Right ventricle myocardium inferior (tissue), 1 donor: ENCODE measurements at regions not wholly inside any gene's neighbourhood (a gene's known extent, or its start where the extent isn't known, plus 50 kb on each side); places are given as distances from the start of the nearest gene placed in this dataset.

Experiments
- ATAC-seq: fragments of 200-7000 bp; cut with Tn5 transposase; one replicate; pipeline ENCODE4 v1.9.1; 2020; ENCODE audit warnings: mild to moderate bottlenecking, moderate library complexity
- DNase-seq: peaks from one replicate; pipeline ENCODE4 v3.0.0; 2021; ENCODE audit errors: missing footprints
- intact Hi-C: fragments of 100-400 bp; cut with DNase I; formaldehyde crosslinking; loops from one replicate; pipeline ENCODE4 v1.11.0; 2022
- donor health status: DM: no; HTN: yes; CAD: no; lungs with severe emphysema.

DNA sequence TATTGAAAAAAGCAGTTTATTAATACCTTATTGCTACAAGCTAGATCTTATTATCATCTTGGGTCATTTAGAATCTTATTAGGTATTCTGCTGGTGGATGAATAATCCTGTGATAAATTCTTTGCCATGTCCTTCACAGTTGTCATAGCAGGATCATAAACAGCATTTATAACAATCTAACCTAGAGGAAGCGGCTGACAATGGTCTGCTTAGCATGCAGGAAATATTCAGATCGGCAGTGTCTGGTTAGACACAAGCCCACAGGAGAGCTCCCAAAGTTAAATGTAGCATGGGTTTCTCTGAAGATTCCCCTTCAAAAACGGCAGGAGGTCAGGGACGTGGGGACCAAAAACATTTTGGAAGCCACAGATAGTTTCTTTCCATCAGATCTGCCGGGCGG, 179.3 kb downstream of the FOXB1 start:
- DNase-seq, result no peak
- intact Hi-C loops, result no loop called here
- no peak for ATAC-seq

GRCh38 chr15:60184579-60184978, 180.5 kb downstream of the FOXB1 start:
- ATAC-seq, result no peak
- no peak for DNase-seq

GRCh38 chr15:60191016-60191415, 186.9 kb downstream of the FOXB1 start:
- intact Hi-C loops, result no loop called here

More at GRCh38 chr15:60184579-60184978, 180.5 kb downstream of the FOXB1 start:
- intact Hi-C loops, result no loop called here

DNA sequence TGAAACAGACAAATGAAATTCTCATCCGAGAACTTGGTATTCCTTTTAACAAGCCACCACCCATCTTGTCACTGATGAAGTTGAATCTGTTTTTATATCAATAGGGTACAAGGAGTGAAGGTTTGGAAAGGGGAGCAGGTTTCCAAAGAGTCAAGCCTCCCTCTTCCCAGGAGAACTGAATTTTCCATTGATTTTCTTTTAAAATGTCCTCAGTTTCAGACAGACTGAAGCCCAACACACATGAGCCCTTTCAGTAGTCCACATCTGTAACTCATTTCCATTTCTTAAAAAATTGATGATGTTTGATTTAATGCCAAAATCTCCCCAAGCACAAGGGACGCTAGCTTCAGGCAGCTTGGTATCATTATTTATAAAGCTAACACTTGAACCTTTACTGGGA, 187.7 kb downstream of the FOXB1 start:
- ATAC-seq (no peak), DNase-seq (no peak)
- intact Hi-C loops, result no loop called here

More at GRCh38 chr15:60191016-60191415, 186.9 kb downstream of the FOXB1 start:
- DNase-seq (no peak), ATAC-seq (no peak)

DNA sequence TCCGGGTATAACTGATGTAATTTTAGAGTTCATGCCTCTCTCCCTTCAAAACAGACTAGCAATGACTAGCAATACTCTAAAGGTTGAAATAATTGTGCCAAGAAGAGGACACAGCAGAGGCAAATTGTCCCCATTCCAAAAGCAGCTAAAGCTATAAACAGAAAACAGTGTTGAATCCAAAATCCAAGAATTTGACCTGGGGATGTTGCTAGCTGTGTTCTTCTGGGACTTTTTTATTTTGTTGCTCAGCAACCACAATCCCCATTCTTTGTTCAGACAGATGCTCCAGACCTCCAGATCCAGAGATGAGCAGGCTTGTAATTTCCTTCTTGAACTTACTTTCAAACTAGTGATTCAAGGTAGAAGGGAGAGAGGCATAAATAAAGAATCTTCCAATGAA, 191.5 kb downstream of the FOXB1 start:
- DNase-seq, result no peak
- ATAC-seq, result no peak
- intact Hi-C loops, result no loop called here

- ATAC-seq, result no peak
- intact Hi-C loops, result no loop called here
These were observed 193.5 kb downstream of the ANXA2 start for GRCh38 chr15:60204131-60204885.

GRCh38 chr15:60208709-60209108, 189.1 kb downstream of the ANXA2 start:
- DNase-seq (no peak), ATAC-seq (peak; percentile 74)
- intact Hi-C loops, result no loop called here

More at GRCh38 chr15:60204131-60204885, 193.5 kb downstream of the ANXA2 start:
- no peak for DNase-seq

DNA sequence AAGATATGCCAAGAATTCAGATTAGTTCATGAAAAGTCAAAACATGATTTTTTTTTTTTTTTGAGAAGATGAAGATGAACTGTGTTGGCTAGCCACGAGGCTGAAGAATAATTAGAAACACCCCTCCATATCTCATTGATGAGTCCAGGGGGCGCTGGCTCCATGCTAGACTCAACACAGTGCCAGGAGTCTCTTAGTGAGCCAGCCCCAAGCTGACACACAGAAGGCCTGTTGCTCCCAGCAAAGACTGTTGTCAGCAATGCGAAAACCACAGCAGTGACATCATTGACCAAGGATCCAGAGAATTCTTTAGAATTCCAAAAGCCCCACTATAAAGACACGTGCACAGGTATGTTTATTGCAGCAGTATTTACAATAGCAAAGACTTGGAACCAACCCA, 185.2 kb downstream of the ANXA2 start:
- ATAC-seq, result no peak
- no peak for DNase-seq
- intact Hi-C loops, result no loop called here

GRCh38 chr15:60213377-60214000, 184.3 kb downstream of the ANXA2 start:
- intact Hi-C loops, result no loop called here
- DNase-seq, result no peak
- no peak for ATAC-seq

- no peak for ATAC-seq
- intact Hi-C loops, result no loop called here
- no peak for DNase-seq
These were observed 183.6 kb downstream of the ANXA2 start for GRCh38 chr15:60214201-60214600.

DNA sequence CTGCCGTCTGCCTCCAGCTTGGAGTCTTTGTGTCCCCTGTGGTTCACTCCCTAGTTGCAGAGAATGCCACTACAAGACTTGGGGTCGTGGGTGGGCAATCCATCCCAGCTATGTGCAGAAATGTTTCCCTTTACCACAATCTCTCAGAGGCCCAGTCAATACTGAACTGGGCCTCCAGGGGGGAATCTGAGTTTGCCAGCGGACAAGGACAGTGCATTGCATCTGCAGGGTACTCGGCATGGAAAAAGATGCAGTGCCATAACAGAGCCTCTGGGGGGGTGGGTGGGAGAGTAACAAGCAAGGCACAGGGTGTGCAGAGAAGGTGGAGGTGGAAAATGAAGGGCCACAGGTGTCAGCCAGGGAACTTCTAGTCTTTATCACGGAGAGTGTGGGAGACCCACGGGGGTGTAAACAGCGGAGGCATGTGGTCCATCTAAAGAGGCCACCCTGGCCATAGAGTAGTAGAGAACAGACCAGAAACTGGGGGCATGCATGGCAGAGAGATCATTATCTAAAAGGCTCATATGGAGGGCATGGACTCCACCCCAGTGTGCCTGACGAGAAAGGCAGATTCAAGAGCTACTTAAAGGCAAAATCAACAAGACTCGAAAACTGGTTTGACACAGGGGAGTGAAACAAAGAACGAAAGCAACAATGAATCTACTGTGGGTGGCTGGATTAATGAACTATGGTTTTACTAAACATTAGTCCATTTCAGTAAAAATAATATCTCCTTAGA, 182.4 kb downstream of the ANXA2 start:
- no peak for DNase-seq
- intact Hi-C loops, result no loop called here
- ATAC-seq, result no peak

DNA sequence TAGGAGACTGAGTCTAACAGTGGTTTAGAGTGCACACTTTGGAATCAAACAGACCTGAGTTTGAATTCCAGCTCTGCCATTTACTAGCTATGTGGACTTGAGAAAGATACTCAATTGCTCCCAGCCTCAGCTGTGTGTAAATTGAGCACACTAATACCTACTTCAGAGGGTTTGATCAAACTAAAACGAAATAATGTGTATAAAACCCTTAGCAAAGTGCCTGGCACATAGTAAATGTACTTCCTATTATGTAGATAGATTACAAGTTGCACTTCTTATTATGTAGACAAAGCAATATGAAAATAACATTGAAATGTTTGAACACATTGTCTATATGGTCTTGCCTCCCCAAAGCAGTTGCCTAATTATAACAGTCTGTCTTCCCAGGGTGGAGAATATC, 180.6 kb downstream of the ANXA2 start:
- intact Hi-C loops, result no loop called here
- ATAC-seq, result no peak
- no peak for DNase-seq

DNA sequence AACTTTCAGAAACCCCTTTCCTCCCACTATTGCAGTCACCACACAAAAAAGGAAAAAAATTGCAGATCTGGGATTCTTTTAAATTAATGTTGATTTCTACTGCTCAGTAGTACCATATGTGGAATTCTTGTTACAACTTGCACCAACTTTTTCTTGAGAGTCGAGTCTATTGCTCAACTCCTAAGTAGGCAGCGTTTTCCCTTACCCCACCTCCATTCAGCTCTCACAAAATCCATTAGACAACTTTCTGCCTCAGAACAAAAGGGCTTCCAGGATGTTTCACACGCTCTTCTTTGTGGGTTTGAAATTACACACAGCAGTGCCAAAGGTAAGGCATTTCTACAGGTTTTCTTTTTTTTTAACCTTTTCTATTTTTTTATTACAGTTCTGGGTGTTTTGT, 179.5 kb downstream of the ANXA2 start:
- intact Hi-C loops, result no loop called here
- DNase-seq (no peak), ATAC-seq (no peak)

DNA sequence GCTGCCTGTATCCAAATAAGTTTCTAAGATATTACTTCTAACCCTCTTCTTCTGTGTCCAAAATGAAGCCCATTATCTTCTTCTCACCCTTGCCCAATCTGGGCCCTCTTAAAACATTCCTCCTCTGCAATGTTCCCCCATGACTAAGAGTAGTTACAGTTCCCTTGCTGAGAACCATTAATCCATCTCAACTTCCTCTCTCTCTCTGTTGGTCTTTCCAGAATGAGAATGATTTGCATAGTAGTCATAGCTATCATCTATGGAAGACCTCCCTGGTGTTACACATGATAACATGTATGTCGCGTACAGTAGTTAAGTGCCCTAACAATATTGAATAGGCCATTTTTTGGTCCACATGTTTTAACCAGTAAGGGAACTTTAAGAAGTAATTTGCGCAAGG, 177.9 kb downstream of the ANXA2 start:
- intact Hi-C loops, result no loop called here
- ATAC-seq (no peak), DNase-seq (no peak)

DNA sequence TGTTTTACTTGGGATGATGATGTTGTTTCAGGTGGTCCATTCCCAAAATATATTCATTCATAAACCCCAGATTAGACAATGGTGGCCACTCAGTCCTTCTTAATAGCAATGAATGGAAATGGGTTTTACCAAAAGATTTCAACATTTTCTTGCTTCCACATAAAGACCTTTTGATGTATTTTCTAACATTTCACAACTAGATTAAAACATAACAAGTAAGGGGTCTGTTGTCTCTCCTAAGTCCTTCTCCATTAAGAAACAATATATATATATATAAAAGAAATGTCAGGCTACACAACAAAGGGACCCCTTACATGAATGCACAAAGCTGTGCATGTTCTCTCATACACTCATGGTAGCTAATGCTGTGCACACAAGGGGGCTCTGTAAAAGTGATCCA, 176.4 kb downstream of the ANXA2 start:
- ATAC-seq (no peak), DNase-seq (no peak)
- intact Hi-C loops, result no loop called here

GRCh38 chr15:60222404-60222803, 175.4 kb downstream of the ANXA2 start:
- ATAC-seq, result no peak
- DNase-seq, result no peak
- intact Hi-C loops, result no loop called here

- intact Hi-C loops, result no loop called here
- ATAC-seq (no peak), DNase-seq (no peak)
These were observed 174.6 kb downstream of the ANXA2 start for GRCh38 chr15:60223176-60223575.

DNA sequence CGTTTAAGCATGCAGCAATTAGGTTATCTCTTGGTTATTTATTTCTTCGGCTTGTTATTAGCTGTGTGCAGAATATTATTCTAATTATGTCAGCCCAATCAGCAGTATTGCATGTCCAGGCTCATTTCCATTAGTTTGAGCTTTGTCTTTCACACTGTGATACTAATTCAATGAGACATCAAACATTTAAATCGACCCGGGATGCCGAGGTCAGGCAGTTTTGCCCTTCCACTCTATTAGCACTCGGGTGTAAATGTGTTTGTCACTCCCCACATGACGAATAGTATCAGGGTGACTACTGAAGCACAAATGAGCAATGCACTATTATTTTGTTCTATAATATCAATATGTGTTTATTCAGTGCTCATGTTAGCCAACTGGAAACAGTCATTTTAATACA, 170.9 kb downstream of the ANXA2 start:
- ATAC-seq (no peak), DNase-seq (no peak)
- intact Hi-C loops, result no loop called here

- intact Hi-C loops, result no loop called here
- DNase-seq (no peak), ATAC-seq (no peak)
These were observed 169.7 kb downstream of the ANXA2 start for GRCh38 chr15:60228101-60228500.

DNA sequence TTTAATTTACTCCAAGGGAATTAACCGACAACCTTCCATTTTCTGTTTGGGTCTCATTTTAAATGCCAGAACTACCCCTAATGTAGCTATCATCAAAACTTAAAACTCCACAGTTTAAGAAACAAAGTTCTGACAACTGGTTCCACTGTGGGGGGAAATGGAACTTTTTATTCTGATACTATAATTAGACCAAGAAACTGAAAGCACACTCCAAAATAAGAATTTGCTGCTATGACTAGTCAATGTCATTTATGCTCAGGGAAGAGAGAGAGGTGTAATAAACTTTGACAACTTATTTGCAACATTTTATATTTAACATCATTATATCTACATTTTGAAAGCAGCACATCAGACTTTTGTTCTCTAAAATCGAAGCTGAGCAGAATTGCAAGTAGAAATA, 169.2 kb downstream of the ANXA2 start:
- intact Hi-C loops, result no loop called here
- ATAC-seq (no peak), DNase-seq (no peak)
